Pancreas (tissue), 10 donors: ENCODE measurements at regions not wholly inside any gene's neighbourhood (a gene's known extent, or its start where the extent isn't known, plus 50 kb on each side); places are given as distances from the start of the nearest gene placed in this dataset.

Experiments used
- ATAC-seq, 4 donors: fragments of 200-7000 bp; cut with Tn5 transposase; one replicate each; pipeline versions ENCODE4 v1.8.0 to v1.9.1; 2020; ENCODE audit warnings: mild to moderate bottlenecking in 4 of 4, moderate library complexity in 4 of 4
- DNase-seq, 6 donors: peaks; one replicate each; pipeline ENCODE4 v3.0.0-alpha.2; 2020
- FAIRE-seq: peaks from 2 replicates; lab custom pipeline; 2012; peaks lifted over from hg19 to GRCh38; lab: Jason Lieb, UNC
- H3K27ac ChIP-seq, 4 donors: fragments of 200-600 bp; sonication (generic); 1 replicate in 3 of 4; 2 replicates in 1 of 4; pipeline versions ENCODE4 v1.5.0 to v1.8.0; 2020
- H3K27me3 ChIP-seq, 4 donors: fragments of 200-600 bp; one replicate each; pipeline ENCODE4 v1.8.0; 2021
- H3K36me3 ChIP-seq, 3 donors: fragments of 200-600 bp; sonication (generic) in 1 of 3; one replicate each; pipeline versions ENCODE4 v1.5.0 to v1.8.0; 2020 to 2021
- H3K4me1 ChIP-seq, 3 donors: fragments of 200-600 bp; one replicate each; pipeline ENCODE4 v1.8.0; 2021
- H3K4me3 ChIP-seq, 4 donors: fragments of 200-600 bp; sonication (generic) in 2 of 4; one replicate each; pipeline versions ENCODE4 v1.5.0 to v1.8.0; 2020 to 2021
- H3K9me3 ChIP-seq, 4 donors: fragments of 200-600 bp; one replicate each; pipeline ENCODE4 v1.8.0; 2021
- WGBS, 2 donors: extraction: QIAGEN DNeasy Blood & Tissue Kit; methylation state at CpG; one replicate each; pipeline ENCODE4 v1.1.7; 2013; 5-methylcytosine and 5-hydroxymethylcytosine counted together
- intact Hi-C, 3 donors: fragments of 100-400 bp; cut with DNase I; formaldehyde crosslinking; loops; one replicate each; pipeline versions ENCODE4 v1.11.1 to v1.14.2; 2022
- TF ChIP-seq, protein P1 (sequence below), 4 donors: fragments of 200-600 bp; sonication (generic) in 3 of 4; IDR thresholded peaks; one replicate each; pipeline versions ENCODE4 v1.5.0 to v1.8.0; 2021; ENCODE audit warnings: antibody characterized with exemption in 4 of 4
- donor health status: healthy with polysubstance abuse.
- donor health status: DM: no; HTN: no; CAD: no; lungs with moderate emphysema.
- donor health status: DM: no; HTN: no; CAD: no.
- donor health status: control.
- donor health status: control.
- donor health status: Bipolar disorder and iron deficiency.
- donor health status: DM: yes; HTN: yes; CAD: no.
- donor health status: DM: no; HTN: no; CAD: no.
- donor health status: DM: no; HTN: no; CAD: no.
- donor health status: DM: yes; HTN: yes; CAD: no.

DNA sequence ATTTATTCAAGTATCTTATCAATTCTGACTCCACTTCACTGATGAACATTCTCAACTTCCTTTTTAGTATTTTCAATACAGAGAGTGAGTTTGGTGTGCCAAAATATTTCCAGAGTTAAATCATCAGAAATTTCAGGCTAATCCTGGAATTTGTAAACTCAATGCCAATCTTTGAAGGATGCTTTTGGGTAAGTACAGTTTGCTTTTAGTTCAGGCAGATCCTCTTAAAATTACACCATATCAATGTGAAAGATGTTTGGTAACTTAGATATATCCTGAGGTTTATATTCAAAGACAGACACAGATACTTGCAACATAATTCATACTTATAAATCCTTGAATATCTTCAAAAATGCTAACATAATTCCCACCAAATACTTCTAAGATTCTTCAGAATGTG lies 76.0 kb upstream of the FAM47B start:
- ATAC-seq (no peak), FAIRE-seq (no peak), DNase-seq (no peak)
- Histone ChIP-seq H3K27me3 (peaks cover 0 to 5% (median 0%) of the 10 kb centered on the region in 4 donors), H3K4me1 (no peaks in the 10 kb centered on the region), H3K9me3 (no peaks in the 10 kb centered on the region), H3K4me3 (no peak overlapping the region), H3K36me3 (no peaks in the 10 kb centered on the region), H3K27ac (no peak overlapping the region)
- TF ChIP-seq, protein P1, sequence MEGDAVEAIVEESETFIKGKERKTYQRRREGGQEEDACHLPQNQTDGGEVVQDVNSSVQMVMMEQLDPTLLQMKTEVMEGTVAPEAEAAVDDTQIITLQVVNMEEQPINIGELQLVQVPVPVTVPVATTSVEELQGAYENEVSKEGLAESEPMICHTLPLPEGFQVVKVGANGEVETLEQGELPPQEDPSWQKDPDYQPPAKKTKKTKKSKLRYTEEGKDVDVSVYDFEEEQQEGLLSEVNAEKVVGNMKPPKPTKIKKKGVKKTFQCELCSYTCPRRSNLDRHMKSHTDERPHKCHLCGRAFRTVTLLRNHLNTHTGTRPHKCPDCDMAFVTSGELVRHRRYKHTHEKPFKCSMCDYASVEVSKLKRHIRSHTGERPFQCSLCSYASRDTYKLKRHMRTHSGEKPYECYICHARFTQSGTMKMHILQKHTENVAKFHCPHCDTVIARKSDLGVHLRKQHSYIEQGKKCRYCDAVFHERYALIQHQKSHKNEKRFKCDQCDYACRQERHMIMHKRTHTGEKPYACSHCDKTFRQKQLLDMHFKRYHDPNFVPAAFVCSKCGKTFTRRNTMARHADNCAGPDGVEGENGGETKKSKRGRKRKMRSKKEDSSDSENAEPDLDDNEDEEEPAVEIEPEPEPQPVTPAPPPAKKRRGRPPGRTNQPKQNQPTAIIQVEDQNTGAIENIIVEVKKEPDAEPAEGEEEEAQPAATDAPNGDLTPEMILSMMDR (IDR thresholded peaks at IDR 0.05): no peak
- intact Hi-C loops: no loop called here

DNA sequence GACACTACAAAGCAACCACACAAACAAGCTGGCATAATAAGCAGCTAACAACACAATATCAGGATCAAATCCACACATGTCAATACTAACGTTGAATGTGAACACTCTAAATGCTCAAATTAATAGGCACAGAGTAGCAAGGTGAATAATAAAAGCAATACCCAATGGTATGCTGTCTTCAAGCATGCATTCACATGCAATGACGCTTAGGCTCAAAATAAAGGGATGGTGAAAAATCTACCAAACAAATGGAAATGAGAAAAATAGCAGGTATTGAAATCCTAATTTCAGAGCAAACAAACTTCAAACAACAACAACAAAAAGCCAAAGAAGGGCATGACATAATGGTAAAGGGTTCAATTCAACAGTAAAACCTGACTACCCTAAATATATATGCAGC lies 74.0 kb upstream of the FAM47B start:
- Histone ChIP-seq H3K4me3 (no peak overlapping the region), H3K36me3 (no peaks in the 10 kb centered on the region), H3K27me3 (peaks cover 0 to 7% (median 0%) of the 10 kb centered on the region in 4 donors), H3K9me3 (no peaks in the 10 kb centered on the region), H3K27ac (no peak overlapping the region), H3K4me1 (no peaks in the 10 kb centered on the region)
- intact Hi-C loops: no loop called here
- 26 to 30% methylated on average over 2 of the region's 2 CpGs for WGBS, 2 donors
- TF ChIP-seq, protein P1 (IDR thresholded peaks at IDR 0.05): no peak
- DNase-seq (no peak), FAIRE-seq (no peak), ATAC-seq (no peak)

DNA sequence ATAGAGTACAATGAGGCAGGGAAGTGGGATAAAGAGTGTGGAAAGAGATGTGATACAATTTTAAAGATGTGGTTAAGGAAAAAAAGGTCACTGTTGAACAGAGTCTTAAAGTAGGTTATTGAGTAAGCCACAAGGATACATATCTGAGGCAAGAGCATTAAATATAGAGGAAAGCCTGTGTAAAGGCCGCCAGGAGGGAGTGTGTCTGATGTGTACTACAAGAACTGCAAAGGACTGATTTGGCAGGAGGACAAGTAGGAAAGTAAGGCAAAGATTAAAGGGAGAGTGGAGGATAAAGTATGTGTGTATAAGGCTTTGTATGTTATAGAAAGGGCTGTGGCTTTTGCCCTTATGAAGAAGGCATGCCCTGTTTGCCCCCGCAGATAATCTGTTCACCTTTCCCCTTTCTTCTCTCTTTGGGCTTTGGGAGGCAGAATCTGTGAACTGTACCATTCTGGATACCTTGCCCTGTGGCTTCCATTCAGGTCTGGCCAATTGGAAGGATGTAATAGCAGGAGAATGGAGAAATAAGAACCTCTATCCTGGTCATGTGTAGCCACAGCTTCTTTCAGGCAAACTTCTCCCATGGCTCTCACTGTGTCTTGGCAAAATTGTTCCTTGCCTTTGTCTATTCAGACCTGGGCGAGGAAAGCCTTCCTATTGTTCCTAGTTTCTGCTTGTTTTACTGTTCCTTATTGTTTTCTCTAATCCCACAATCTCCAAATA lies 68.9 kb upstream of the FAM47B start:
- FAIRE-seq: no peak
- no peak for DNase-seq
- no peak overlapping the region for H3K27ac ChIP-seq
- 67 to 68% methylated on average over 3 of the region's 3 CpGs for WGBS, 2 donors
- H3K9me3 ChIP-seq: no peaks in the 10 kb centered on the region
- no peak for ATAC-seq
- H3K27me3 ChIP-seq: peaks cover 0 to 5% (median 2%) of the 10 kb centered on the region in 4 donors
- no peaks in the 10 kb centered on the region for H3K4me1 ChIP-seq
- H3K36me3 ChIP-seq: no peaks in the 10 kb centered on the region
- TF ChIP-seq, protein P1 (IDR thresholded peaks at IDR 0.05): no peak
- intact Hi-C loops: no loop called here
- no peak overlapping the region for H3K4me3 ChIP-seq

DNA sequence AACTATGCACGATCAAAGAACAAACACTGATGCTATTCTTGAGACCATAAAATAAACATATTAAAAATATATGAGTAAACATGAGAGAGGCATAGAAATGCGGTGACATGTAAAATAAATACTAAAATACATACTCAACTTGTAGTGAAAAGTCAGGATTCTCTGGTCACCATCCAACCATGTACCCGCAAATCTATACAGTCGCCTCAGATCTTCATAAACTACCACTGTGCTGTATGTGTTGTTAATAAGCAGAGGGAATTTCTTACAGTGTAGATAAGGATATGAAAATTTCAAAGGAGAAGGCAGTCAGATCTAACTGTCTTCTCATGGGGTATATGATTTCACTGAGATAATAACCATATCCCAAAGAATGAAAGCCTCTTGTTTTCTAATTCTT lies 67.8 kb upstream of the FAM47B start:
- H3K4me3 ChIP-seq: no peak overlapping the region
- intact Hi-C loops: no loop called here
- no peak for FAIRE-seq
- no peaks in the 10 kb centered on the region for H3K4me1 ChIP-seq
- H3K27ac ChIP-seq: no peak overlapping the region
- no peaks in the 10 kb centered on the region for H3K36me3 ChIP-seq
- H3K9me3 ChIP-seq: no peaks in the 10 kb centered on the region
- WGBS, 2 donors: 65 to 78% methylated on average over 4 of the region's 4 CpGs
- peaks cover 0 to 5% (median 2%) of the 10 kb centered on the region in 4 donors for H3K27me3 ChIP-seq
- no peak for DNase-seq
- ATAC-seq: no peak
- TF ChIP-seq, protein P1 (IDR thresholded peaks at IDR 0.05): no peak

DNA sequence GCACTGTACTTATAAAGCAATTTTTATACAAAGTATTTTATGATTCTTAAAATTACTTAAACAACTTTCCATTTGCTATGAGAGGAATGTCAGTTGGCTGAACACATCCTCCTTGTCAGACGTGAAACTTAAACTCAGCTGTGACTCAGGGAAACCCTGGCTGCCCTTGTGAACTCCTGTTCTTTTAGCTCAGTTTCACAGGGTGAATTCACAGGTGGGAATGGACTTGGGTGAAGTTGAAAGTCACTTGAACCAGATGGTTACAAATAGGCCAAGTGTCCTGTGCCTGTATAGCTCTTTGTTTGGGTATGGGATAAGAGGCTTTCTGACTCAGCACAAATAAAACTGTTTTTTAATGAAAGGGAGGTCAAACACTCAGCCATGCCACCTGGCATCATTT lies 67.4 kb upstream of the FAM47B start:
- FAIRE-seq: no peak
- ATAC-seq: no peak
- DNase-seq: no peak
- Histone ChIP-seq H3K9me3 (no peaks in the 10 kb centered on the region), H3K4me1 (no peaks in the 10 kb centered on the region), H3K27ac (no peak overlapping the region), H3K27me3 (peaks cover 0 to 5% (median 2%) of the 10 kb centered on the region in 4 donors), H3K36me3 (no peaks in the 10 kb centered on the region), H3K4me3 (no peak overlapping the region)
- WGBS, 2 donors: 43 to 46% methylated on average over 1 of the region's 1 CpG
- TF ChIP-seq, protein P1 (IDR thresholded peaks at IDR 0.05): no peak
- intact Hi-C loops: no loop called here
